HCT116 (cell line): ENCODE measurements at regions not wholly inside any gene's neighbourhood (a gene's known extent, or its start where the extent isn't known, plus 50 kb on each side); places are given as distances from the start of the nearest gene placed in this dataset.

Experiments used
- CTCF ChIP-seq, 3 experiments: fragments of 200-600 bp in 1 of 3; sonication (generic) in 1 of 3; IDR thresholded peaks in 2 of 3; conservative IDR thresholded peaks in 1 of 3; 2 replicates each; pipeline ENCODE4 v1.5.1; 2012 to 2017; ENCODE audit warnings: low read depth in 2 of 3, low read length in 2 of 3, antibody characterized with exemption in 1 of 3, borderline replicate concordance in 1 of 3, control low read depth in 1 of 3, mild to moderate bottlenecking in 1 of 3, mixed read lengths in 1 of 3, mixed run types in 1 of 3, moderate library complexity in 1 of 3; ENCODE audit not compliant: insufficient read depth in 1 of 3
- POLR2A ChIP-seq: IDR thresholded peaks from 2 replicates; pipeline ENCODE4 v1.7.0; 2011; ENCODE audit warnings: borderline replicate concordance; ENCODE audit not compliant: insufficient read depth, insufficient read length; ENCODE audit errors: extremely low read depth
- POLR2AphosphoS5 ChIP-seq: IDR thresholded peaks from 2 replicates; pipeline ENCODE4 v1.6.1; 2011; ENCODE audit warnings: mild to moderate bottlenecking, low read depth, low read length, moderate library complexity

GRCh38 chr7:97313900-97314299 lies 196.4 kb downstream of the SDHAF3 start:
- TF ChIP-seq POLR2A (no peak), CTCF (IDR thresholded peaks at IDR 0.05 in 2 of 3, conservative IDR thresholded peaks at IDR 0.05 in 1 of 3; ENCODE audit: borderline replicate concordance in 1 of 3, insufficient read depth in 1 of 3, low read depth in 2 of 3, low read length in 2 of 3) (no peak), POLR2AphosphoS5 (no peak)
